HepG2 (cell line): ENCODE measurements at regions not wholly inside any gene's neighbourhood (a gene's known extent, or its start where the extent isn't known, plus 50 kb on each side); places are given as distances from the start of the nearest gene placed in this dataset.

Experiments
- ATAC-seq: fragments of 200-7000 bp; cut with Tn5 transposase; 3 replicates; pipeline ENCODE4 v1.9.1; 2020; ENCODE audit warnings: mild to moderate bottlenecking, moderate library complexity
- BruUV-seq: library from RNA; stranded (reverse); fragments of 400-500 nt; replicated peaks from 2 replicates; lab custom pipeline; 2021; lab: Mats Ljungman, UMichigan
- CTCF ChIA-PET: fragments of 300-600 bp; formaldehyde crosslinking; extraction: SDS; loops from one replicate; lab custom pipeline; 2021; ENCODE audit warnings: low total read pairs, inconsistent platforms, low intra/inter-chr PET ratio; lab: Yijun Ruan, JAX
- POLR2A ChIA-PET: fragments of 350-600 bp; sonication (Branson Sonifier 250); formaldehyde crosslinking; loops from one replicate; lab custom pipeline; 2020; ENCODE audit warnings: antibody characterized with exemption, inconsistent platforms; lab: Yijun Ruan, JAX
- DNase-seq: peaks from one replicate; pipeline ENCODE4 v3.0.0-alpha.2; 2015; ENCODE audit warnings: low spot score
- FAIRE-seq: peaks from 3 replicates; lab custom pipeline; 2011; peaks lifted over from hg19 to GRCh38; lab: Jason Lieb, UNC
- H2AFZ ChIP-seq: one replicate; pipeline ENCODE4 v1.6.1; 2011; ENCODE audit warnings: low read length, inconsistent platforms
- H3K27ac ChIP-seq: fragments of 300-600 bp; 3 replicates; pipeline ENCODE4 v1.8.0; 2011; ENCODE audit warnings: mixed run types, mild to moderate bottlenecking, mixed read lengths, low read length, inconsistent platforms; ENCODE audit not compliant: insufficient read depth; ENCODE audit errors: extremely low read length
- H3K27me3 ChIP-seq, 2 experiments: fragments of 200-600 bp in 1 of 2; 2 replicates in 1 of 2; 3 replicates in 1 of 2; pipeline versions ENCODE4 v1.6.0 to v1.8.0; 2011; ENCODE audit warnings: low read length in 2 of 2, mild to moderate bottlenecking in 2 of 2, moderate library complexity in 2 of 2, inconsistent platforms in 1 of 2; ENCODE audit not compliant: insufficient read depth in 2 of 2, control insufficient read depth in 1 of 2
- H3K36me3 ChIP-seq, 2 experiments: fragments of 200-600 bp in 1 of 2; replicated peaks in 1 of 2; 2 replicates in 1 of 2; 3 replicates in 1 of 2; pipeline versions ENCODE4 v1.5.1 to v1.8.0; 2011; ENCODE audit warnings: low read length in 2 of 2, inconsistent platforms in 1 of 2; ENCODE audit not compliant: insufficient read depth in 2 of 2, control insufficient read depth in 1 of 2
- H3K4me1 ChIP-seq: 2 replicates; pipeline ENCODE4 v1.5.1; 2012; ENCODE audit warnings: low read length, inconsistent platforms; ENCODE audit not compliant: insufficient read depth
- H3K4me2 ChIP-seq: 2 replicates; pipeline ENCODE4 v1.6.0; 2011; ENCODE audit warnings: low read depth, low read length, inconsistent platforms
- H3K4me3 ChIP-seq, 3 experiments: fragments of 200-600 bp in 1 of 3; sonication (generic), shearing (Covaris generic) in 1 of 3; replicated peaks in 1 of 3; 2 replicates each; pipeline ENCODE4 v1.5.1; 2011 to 2016; ENCODE audit warnings: low read length in 3 of 3, inconsistent platforms in 2 of 3, low read depth in 2 of 3, mild to moderate bottlenecking in 2 of 3, control low read depth in 1 of 3, mixed read lengths in 1 of 3; ENCODE audit not compliant: insufficient read depth in 1 of 3
- H3K79me2 ChIP-seq: one replicate; pipeline ENCODE4 v1.6.1; 2011; ENCODE audit warnings: low read length, inconsistent platforms; ENCODE audit not compliant: insufficient read depth
- H3K9ac ChIP-seq: 2 replicates; pipeline ENCODE4 v1.6.0; 2011; ENCODE audit warnings: mild to moderate bottlenecking, low read depth, low read length, inconsistent platforms; ENCODE audit not compliant: insufficient read depth
- H3K9me3 ChIP-seq: 2 replicates; pipeline ENCODE4 v1.5.1; 2012; ENCODE audit warnings: mild to moderate bottlenecking, low read length
- H4K20me1 ChIP-seq: 2 replicates; pipeline ENCODE4 v1.6.0; 2011; ENCODE audit warnings: inconsistent platforms, mild to moderate bottlenecking, low read length, moderate library complexity; ENCODE audit not compliant: insufficient read depth
- ELF3 ChIP-seq: IDR thresholded peaks from 2 replicates; pipeline ENCODE4 v1.6.1; 2016; ENCODE audit warnings: missing genetic modification reagents, missing compliant biosample characterization
- ELF4 ChIP-seq: sonication (generic); formaldehyde crosslinking; IDR thresholded peaks from 2 replicates; pipeline ENCODE4 v1.5.0; 2020; ENCODE audit warnings: missing genetic modification reagents, mild to moderate bottlenecking, moderate library complexity, borderline replicate concordance
- GABPA ChIP-seq, 2 experiments: IDR thresholded peaks; 2 replicates each; pipeline ENCODE4 v1.6.1; 2011 to 2016; ENCODE audit warnings: low read depth in 2 of 2, low read length in 1 of 2, missing biosample characterization in 1 of 2, missing genetic modification characterization in 1 of 2
- GPBP1L1 ChIP-seq: sonication (generic); formaldehyde crosslinking; IDR thresholded peaks from 2 replicates; pipeline ENCODE4 v1.5.0; 2020; ENCODE audit warnings: mild to moderate bottlenecking, missing genetic modification reagents
- HNF4A ChIP-seq: sonication (generic); formaldehyde crosslinking; IDR thresholded peaks from 2 replicates; pipeline ENCODE4 v1.4.0; 2020; ENCODE audit warnings: missing genetic modification reagents
- JUND ChIP-seq: sonication (generic); formaldehyde crosslinking; IDR thresholded peaks from 2 replicates; pipeline ENCODE4 v1.8.0; 2022; ENCODE audit warnings: mild to moderate bottlenecking, missing genetic modification reagents
- MAFK ChIP-seq, 2 experiments: IDR thresholded peaks in 1 of 2; conservative IDR thresholded peaks in 1 of 2; 2 replicates each; pipeline ENCODE4 v1.6.1; 2011; ENCODE audit warnings: improper control_type of control experiment in 2 of 2, low read length in 2 of 2
- NCOA2 ChIP-seq: sonication (generic); formaldehyde crosslinking; IDR thresholded peaks from 2 replicates; pipeline ENCODE4 v1.8.0; 2022; ENCODE audit warnings: inconsistent platforms
- NONO ChIP-seq, 2 experiments: fragments of 450-650 bp in 1 of 2; sonication (generic) in 1 of 2; formaldehyde crosslinking in 1 of 2; IDR thresholded peaks in 1 of 2; conservative IDR thresholded peaks in 1 of 2; 2 replicates each; pipeline versions ENCODE4 v1.6.1 to v1.8.0; 2017 to 2022; ENCODE audit warnings: mild to moderate bottlenecking in 1 of 2, missing genetic modification reagents in 1 of 2, moderate library complexity in 1 of 2
- PPARG ChIP-seq: conservative IDR thresholded peaks from 2 replicates; pipeline ENCODE4 v1.6.1; 2016; ENCODE audit warnings: missing biosample characterization, missing genetic modification reagents
- PREB ChIP-seq: sonication (generic); formaldehyde crosslinking; IDR thresholded peaks from 2 replicates; pipeline ENCODE4 v1.4.0; 2020; ENCODE audit warnings: missing genetic modification reagents
- RCOR2 ChIP-seq: IDR thresholded peaks from 2 replicates; pipeline ENCODE4 v1.6.1; 2016; ENCODE audit warnings: missing biosample characterization, missing genetic modification reagents
- SALL1 ChIP-seq: sonication (generic); formaldehyde crosslinking; IDR thresholded peaks from 2 replicates; pipeline ENCODE4 v1.8.0; 2022; ENCODE audit warnings: mild to moderate bottlenecking, missing genetic modification reagents
- SOX6 ChIP-seq, 2 experiments: fragments of 450-650 bp in 1 of 2; sonication (generic) in 1 of 2; formaldehyde crosslinking in 1 of 2; IDR thresholded peaks; 2 replicates each; pipeline versions ENCODE4 v1.4.0 to v1.6.1; 2017 to 2020; ENCODE audit warnings: antibody characterized with exemption in 1 of 2, mild to moderate bottlenecking in 1 of 2, missing genetic modification reagents in 1 of 2
- ZFP36L2 ChIP-seq: sonication (generic); formaldehyde crosslinking; IDR thresholded peaks from 2 replicates; pipeline ENCODE4 v1.4.0; 2020; ENCODE audit warnings: missing genetic modification reagents
- ZNF138 ChIP-seq: sonication (generic); formaldehyde crosslinking; IDR thresholded peaks from 2 replicates; pipeline ENCODE4 v1.5.0; 2020; ENCODE audit warnings: mild to moderate bottlenecking, low read depth, missing genetic modification reagents
- ZNF792 ChIP-seq: IDR thresholded peaks from 2 replicates; pipeline ENCODE4 v1.6.1; 2016
- WGBS: methylation state at CpG from one replicate; pipeline ENCODE4 v1.1.6; 2017; ENCODE audit warnings: low lambda C conversion rate; 5-methylcytosine and 5-hydroxymethylcytosine counted together
- in situ Hi-C: cut with HindIII; loops from 2 replicates; pipeline ENCODE4 v1.10.0; 2017; ENCODE audit warnings: low pct_unique_long_range_greater_than_20kb; ENCODE audit not compliant: extremely low pct_ligation_motif_present
- intact Hi-C: fragments of 100-400 bp; cut with micrococcal nuclease; formaldehyde crosslinking; loops from one replicate; pipeline ENCODE4 v1.10.0; 2022; ENCODE audit not compliant: unreplicated experiment

DNA sequence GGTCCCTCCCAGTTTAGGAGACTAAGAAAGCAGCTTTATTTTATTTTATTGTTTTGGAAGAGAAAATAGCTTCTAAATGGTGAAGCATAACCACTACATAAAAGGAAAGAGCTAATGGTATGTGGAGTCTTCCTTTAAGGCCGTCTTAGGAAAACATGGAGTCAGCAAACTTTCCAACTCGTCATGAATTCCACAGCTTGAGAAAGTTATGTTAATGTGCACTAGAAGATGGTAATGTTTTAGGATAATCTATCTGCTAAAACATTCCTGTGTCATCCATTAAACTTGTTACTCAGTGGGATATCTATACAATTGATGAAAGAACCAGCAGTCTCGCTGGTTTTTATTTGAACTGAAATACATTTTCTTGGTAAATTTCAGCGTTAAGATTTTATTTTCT, 448.4 kb upstream of the SEL1L start:
- intact Hi-C loops, result no loop called here
- no peak for DNase-seq
- Histone ChIP-seq H3K27ac (no peak overlapping the region), H3K4me2 (no peak overlapping the region), H3K9ac (no peak overlapping the region)
- TF ChIP-seq MAFK (conservative IDR thresholded peaks at IDR 0.05 in 1 of 2, IDR thresholded peaks at IDR 0.05 in 1 of 2; ENCODE audit: low read length in 2 of 2) (peak in 1 of 2 experiments; percentile 35; a peak in 1 of 4 replicates), GABPA (IDR thresholded peaks at IDR 0.05; ENCODE audit: low read depth, low read length) (no peak), GABPA (CRISPR knock-in tag; IDR thresholded peaks at IDR 0.05; ENCODE audit: low read depth) (no peak)
- TF ChIP-seq, all 625 proteins: peak for 1
- Histone ChIP-seq H3K27me3 (no peaks in the 10 kb centered on the region), H2AFZ (no peak overlapping the region), H3K79me2 (no peaks in the 10 kb centered on the region), H4K20me1 (no peaks in the 10 kb centered on the region), H3K4me3 (no peak overlapping the region), H3K36me3 (no peaks in the 10 kb centered on the region), H3K4me1 (peaks cover 24% of the 10 kb centered on the region), H3K9me3 (peaks cover 36% of the 10 kb centered on the region; the same call in 1 of the 2 replicates)
- ChIA-PET CTCF (no interaction called here), POLR2A (no interaction called here)
- ATAC-seq (no peak), FAIRE-seq (no peak)
- in situ Hi-C loops, result no loop called here
- BruUV-seq, result no TSS peak
- WGBS, result 40% methylated on average over 4 of the region's 4 CpGs

DNA sequence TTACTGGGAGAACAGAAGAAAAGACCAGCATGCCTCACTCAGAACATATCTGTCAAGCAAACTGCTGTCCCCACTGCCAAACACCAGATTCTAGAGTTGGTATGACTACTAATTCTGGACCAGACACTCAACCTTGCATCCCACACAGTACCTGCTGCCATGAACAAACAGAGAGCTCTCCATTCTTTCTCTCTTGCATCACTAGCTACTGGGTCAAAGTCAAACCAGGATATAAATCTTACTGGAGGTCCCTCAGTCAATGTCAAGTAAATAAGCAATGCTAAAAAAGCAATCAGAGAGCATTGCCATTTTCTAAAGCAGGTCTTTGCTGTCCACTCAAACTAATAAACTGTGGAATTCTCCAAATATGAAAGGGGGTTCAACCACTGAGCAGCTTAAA, 452.4 kb upstream of the SEL1L start:
- Histone ChIP-seq H3K4me3 (no peak overlapping the region), H3K79me2 (no peaks in the 10 kb centered on the region), H2AFZ (no peak overlapping the region), H3K4me1 (peaks cover 17% of the 10 kb centered on the region), H3K27ac (no peak overlapping the region), H3K27me3 (no peaks in the 10 kb centered on the region), H3K9ac (no peak overlapping the region), H3K4me2 (no peak overlapping the region), H3K9me3 (peaks cover 12% of the 10 kb centered on the region; the same call in 1 of the 2 replicates), H4K20me1 (no peaks in the 10 kb centered on the region), H3K36me3 (no peaks in the 10 kb centered on the region)
- DNase-seq (peak; percentile 45), ATAC-seq (peak; percentile 99), FAIRE-seq (peak; percentile 66)
- POLR2A ChIA-PET, result no interaction called here
- CTCF ChIA-PET, result no interaction called here
- in situ Hi-C loops (no loop called here), intact Hi-C loops (loop anchor here (5.0 kb wide), 1 partner anchor 419 kb away; no protein-coding TSS in a partner anchor)
- no TSS peak for BruUV-seq
- TF ChIP-seq RCOR2 (0 out of 2 replicates have a peak, but pooled peaks have one; percentile 22), JUND (CRISPR knock-in tag) (0 out of 2 replicates have a peak, but pooled peaks have one; percentile 20), ELF3 (peak; percentile 40; the same call in 1 of the 2 replicates), NCOA2 (CRISPR knock-in tag) (peak; percentile 69), GPBP1L1 (CRISPR knock-in tag) (no peak), SOX6 (IDR thresholded peaks at IDR 0.05) (no peak), SOX6 (CRISPR knock-in tag; IDR thresholded peaks at IDR 0.05) (peak; percentile 80), ZFP36L2 (CRISPR knock-in tag) (no peak), ZNF792 (peak; percentile 25; the same call in 1 of the 2 replicates), PPARG (CRISPR knock-in tag) (peak; percentile 69; the same call in 1 of the 2 replicates), PREB (CRISPR knock-in tag) (no peak), NONO (IDR thresholded peaks at IDR 0.05) (no peak), NONO (CRISPR knock-in tag; conservative IDR thresholded peaks at IDR 0.05) (peak; percentile 29; the same call in 1 of the 2 replicates), ZNF138 (CRISPR knock-in tag) (no peak), ELF4 (CRISPR knock-in tag) (no peak), HNF4A (peak; percentile 87), SALL1 (CRISPR knock-in tag) (peak; percentile 70; the same call in 1 of the 2 replicates)
